HepG2 (cell line): ENCODE measurements at regions not wholly inside any gene's neighbourhood (a gene's known extent, or its start where the extent isn't known, plus 50 kb on each side); places are given as distances from the start of the nearest gene placed in this dataset.

Experiments
- ATAC-seq: fragments of 200-7000 bp; cut with Tn5 transposase; 3 replicates; pipeline ENCODE4 v1.9.1; 2020; ENCODE audit warnings: mild to moderate bottlenecking, moderate library complexity
- BruUV-seq: library from RNA; stranded (reverse); fragments of 400-500 nt; replicated peaks from 2 replicates; lab custom pipeline; 2021; lab: Mats Ljungman, UMichigan
- CTCF ChIA-PET: fragments of 300-600 bp; formaldehyde crosslinking; extraction: SDS; loops from one replicate; lab custom pipeline; 2021; ENCODE audit warnings: low total read pairs, inconsistent platforms, low intra/inter-chr PET ratio; lab: Yijun Ruan, JAX
- POLR2A ChIA-PET: fragments of 350-600 bp; sonication (Branson Sonifier 250); formaldehyde crosslinking; loops from one replicate; lab custom pipeline; 2020; ENCODE audit warnings: antibody characterized with exemption, inconsistent platforms; lab: Yijun Ruan, JAX
- DNase-seq: peaks from one replicate; pipeline ENCODE4 v3.0.0-alpha.2; 2015; ENCODE audit warnings: low spot score
- FAIRE-seq: peaks from 3 replicates; lab custom pipeline; 2011; peaks lifted over from hg19 to GRCh38; lab: Jason Lieb, UNC
- H2AFZ ChIP-seq: one replicate; pipeline ENCODE4 v1.6.1; 2011; ENCODE audit warnings: low read length, inconsistent platforms
- H3K27ac ChIP-seq: fragments of 300-600 bp; 3 replicates; pipeline ENCODE4 v1.8.0; 2011; ENCODE audit warnings: mixed run types, mild to moderate bottlenecking, mixed read lengths, low read length, inconsistent platforms; ENCODE audit not compliant: insufficient read depth; ENCODE audit errors: extremely low read length
- H3K27me3 ChIP-seq, 2 experiments: fragments of 200-600 bp in 1 of 2; 2 replicates in 1 of 2; 3 replicates in 1 of 2; pipeline versions ENCODE4 v1.6.0 to v1.8.0; 2011; ENCODE audit warnings: low read length in 2 of 2, mild to moderate bottlenecking in 2 of 2, moderate library complexity in 2 of 2, inconsistent platforms in 1 of 2; ENCODE audit not compliant: insufficient read depth in 2 of 2, control insufficient read depth in 1 of 2
- H3K36me3 ChIP-seq, 2 experiments: fragments of 200-600 bp in 1 of 2; replicated peaks in 1 of 2; 2 replicates in 1 of 2; 3 replicates in 1 of 2; pipeline versions ENCODE4 v1.5.1 to v1.8.0; 2011; ENCODE audit warnings: low read length in 2 of 2, inconsistent platforms in 1 of 2; ENCODE audit not compliant: insufficient read depth in 2 of 2, control insufficient read depth in 1 of 2
- H3K4me1 ChIP-seq: 2 replicates; pipeline ENCODE4 v1.5.1; 2012; ENCODE audit warnings: low read length, inconsistent platforms; ENCODE audit not compliant: insufficient read depth
- H3K4me2 ChIP-seq: 2 replicates; pipeline ENCODE4 v1.6.0; 2011; ENCODE audit warnings: low read depth, low read length, inconsistent platforms
- H3K4me3 ChIP-seq, 3 experiments: fragments of 200-600 bp in 1 of 3; sonication (generic), shearing (Covaris generic) in 1 of 3; replicated peaks in 1 of 3; 2 replicates each; pipeline ENCODE4 v1.5.1; 2011 to 2016; ENCODE audit warnings: low read length in 3 of 3, inconsistent platforms in 2 of 3, low read depth in 2 of 3, mild to moderate bottlenecking in 2 of 3, control low read depth in 1 of 3, mixed read lengths in 1 of 3; ENCODE audit not compliant: insufficient read depth in 1 of 3
- H3K79me2 ChIP-seq: one replicate; pipeline ENCODE4 v1.6.1; 2011; ENCODE audit warnings: low read length, inconsistent platforms; ENCODE audit not compliant: insufficient read depth
- H3K9ac ChIP-seq: 2 replicates; pipeline ENCODE4 v1.6.0; 2011; ENCODE audit warnings: mild to moderate bottlenecking, low read depth, low read length, inconsistent platforms; ENCODE audit not compliant: insufficient read depth
- H3K9me3 ChIP-seq: 2 replicates; pipeline ENCODE4 v1.5.1; 2012; ENCODE audit warnings: mild to moderate bottlenecking, low read length
- H4K20me1 ChIP-seq: 2 replicates; pipeline ENCODE4 v1.6.0; 2011; ENCODE audit warnings: inconsistent platforms, mild to moderate bottlenecking, low read length, moderate library complexity; ENCODE audit not compliant: insufficient read depth
- BATF2 ChIP-seq: sonication (generic); formaldehyde crosslinking; IDR thresholded peaks from 2 replicates; pipeline ENCODE4 v1.8.0; 2022; ENCODE audit warnings: mild to moderate bottlenecking, missing genetic modification reagents, moderate library complexity
- EZH2 ChIP-seq: conservative IDR thresholded peaks from 2 replicates; pipeline ENCODE4 v1.6.1; 2012; ENCODE audit warnings: mild to moderate bottlenecking, low read depth, low read length, moderate library complexity
- GLMP ChIP-seq: sonication (generic); formaldehyde crosslinking; IDR thresholded peaks from 2 replicates; pipeline ENCODE4 v1.9.0; 2021; ENCODE audit warnings: missing genetic modification reagents, mild to moderate bottlenecking, borderline replicate concordance
- GPN1 ChIP-seq: sonication (generic); formaldehyde crosslinking; IDR thresholded peaks from 2 replicates; pipeline ENCODE4 v1.5.1; 2020; ENCODE audit warnings: missing genetic modification reagents, borderline replicate concordance
- MNT ChIP-seq: fragments of 450-650 bp; IDR thresholded peaks from 2 replicates; pipeline ENCODE4 v1.6.1; 2016
- NFIB ChIP-seq: sonication (generic); formaldehyde crosslinking; IDR thresholded peaks from 2 replicates; pipeline ENCODE4 v1.9.0; 2021; ENCODE audit warnings: missing genetic modification reagents, mild to moderate bottlenecking, borderline replicate concordance
- RFX1 ChIP-seq: fragments of 450-650 bp; IDR thresholded peaks from 2 replicates; pipeline ENCODE4 v1.6.1; 2017
- RORA ChIP-seq: sonication (generic); formaldehyde crosslinking; IDR thresholded peaks from 2 replicates; pipeline ENCODE4 v1.5.0; 2020; ENCODE audit warnings: mild to moderate bottlenecking, missing genetic modification reagents, moderate library complexity
- SATB2 ChIP-seq: sonication (generic); formaldehyde crosslinking; IDR thresholded peaks from 2 replicates; pipeline ENCODE4 v1.5.0; 2020; ENCODE audit warnings: missing genetic modification reagents
- ZNF33B ChIP-seq: sonication (generic); formaldehyde crosslinking; IDR thresholded peaks from 2 replicates; pipeline ENCODE4 v1.5.1; 2020; ENCODE audit warnings: mild to moderate bottlenecking, missing genetic modification reagents
- ZNF570 ChIP-seq: sonication (generic); formaldehyde crosslinking; IDR thresholded peaks from 2 replicates; pipeline ENCODE4 v1.4.0; 2020; ENCODE audit warnings: mild to moderate bottlenecking, missing genetic modification reagents, borderline replicate concordance
- WGBS: methylation state at CpG from one replicate; pipeline ENCODE4 v1.1.6; 2017; ENCODE audit warnings: low lambda C conversion rate; 5-methylcytosine and 5-hydroxymethylcytosine counted together
- in situ Hi-C: cut with HindIII; loops from 2 replicates; pipeline ENCODE4 v1.10.0; 2017; ENCODE audit warnings: low pct_unique_long_range_greater_than_20kb; ENCODE audit not compliant: extremely low pct_ligation_motif_present
- intact Hi-C: fragments of 100-400 bp; cut with micrococcal nuclease; formaldehyde crosslinking; loops from one replicate; pipeline ENCODE4 v1.10.0; 2022; ENCODE audit not compliant: unreplicated experiment

- H3K9me3 ChIP-seq: no peaks in the 10 kb centered on the region
- no peaks in the 10 kb centered on the region for H4K20me1 ChIP-seq
- ChIA-PET CTCF (no interaction called here), POLR2A (no interaction called here)
- peaks cover 0 to 28% of the 10 kb centered on the region in 2 experiments; a peak in 4 of 5 replicates for H3K27me3 ChIP-seq
- H3K4me2 ChIP-seq: no peak overlapping the region
- H3K4me1 ChIP-seq: peaks cover 9% of the 10 kb centered on the region
- no peak for TF ChIP-seq SATB2 (CRISPR knock-in tag)
- TF ChIP-seq MNT: peak; percentile 87
- H3K79me2 ChIP-seq: no peaks in the 10 kb centered on the region
- intact Hi-C loops (no loop called here), in situ Hi-C loops (no loop called here)
- no peaks in the 10 kb centered on the region for H3K36me3 ChIP-seq
- 57% methylated on average over 13 of the region's 13 CpGs for WGBS
- no peak overlapping the region for H2AFZ ChIP-seq
- no peak overlapping the region for H3K27ac ChIP-seq
- no peak overlapping the region for H3K9ac ChIP-seq
- ATAC-seq (no peak), DNase-seq (no peak), FAIRE-seq (peak; percentile 8)
- BruUV-seq: no TSS peak
- no peak overlapping the region for H3K4me3 ChIP-seq
Observed at GRCh38 chr2:238555786-238556542, 129.2 kb downstream of the ASB1 start.

GRCh38 chr2:238557431-238557830 lies 130.7 kb downstream of the ASB1 start:
- 51% methylated on average over 5 of the region's 5 CpGs for WGBS
- intact Hi-C loops (no loop called here), in situ Hi-C loops (no loop called here)
- no peak overlapping the region for H2AFZ ChIP-seq
- H3K79me2 ChIP-seq: no peaks in the 10 kb centered on the region
- H3K36me3 ChIP-seq: no peaks in the 10 kb centered on the region
- no peaks in the 10 kb centered on the region for H3K9me3 ChIP-seq
- no peak overlapping the region for H3K9ac ChIP-seq
- BruUV-seq: no TSS peak
- peaks cover 0 to 28% of the 10 kb centered on the region in 2 experiments; a peak in 4 of 5 replicates for H3K27me3 ChIP-seq
- H3K27ac ChIP-seq: no peak overlapping the region
- peaks cover 13% of the 10 kb centered on the region for H3K4me1 ChIP-seq
- ATAC-seq (no peak), DNase-seq (no peak), FAIRE-seq (no peak)
- H3K4me2 ChIP-seq: no peak overlapping the region
- ChIA-PET CTCF (no interaction called here), POLR2A (interaction anchor here (0.9 kb wide), 1 partner anchor 40 kb away, joined by 4 read pairs; no protein-coding TSS in a partner anchor)
- H3K4me3 ChIP-seq: no peak overlapping the region
- no peaks in the 10 kb centered on the region for H4K20me1 ChIP-seq
- no peak for TF ChIP-seq BATF2 (CRISPR knock-in tag)
- TF ChIP-seq ZNF33B: no peak
- TF ChIP-seq EZH2: no peak
- TF ChIP-seq ZNF570 (CRISPR knock-in tag): no peak
- TF ChIP-seq NFIB (CRISPR knock-in tag): no peak
- TF ChIP-seq RFX1: no peak
- no peak for TF ChIP-seq RORA
- no peak for TF ChIP-seq GLMP (CRISPR knock-in tag)
- TF ChIP-seq GPN1 (CRISPR knock-in tag): no peak
